IMR-90 (cell line): ENCODE measurements at regions not wholly inside any gene's neighbourhood (a gene's known extent, or its start where the extent isn't known, plus 50 kb on each side); places are given as distances from the start of the nearest gene placed in this dataset.

Source experiments
- ATAC-seq: fragments of 200-7000 bp; cut with Tn5 transposase; 2 replicates; pipeline ENCODE4 v1.9.1; 2020; ENCODE audit warnings: low read depth, mild to moderate bottlenecking, moderate library complexity
- BruUV-seq: library from RNA; stranded (reverse); fragments of 400-500 nt; replicated peaks from 2 replicates; lab custom pipeline; 2021; lab: Mats Ljungman, UMichigan
- CTCF ChIA-PET: fragments of 300-600 bp; formaldehyde crosslinking; extraction: SDS; loops from one replicate; lab custom pipeline; 2021; ENCODE audit warnings: antibody characterized with exemption; lab: Yijun Ruan, JAX
- POLR2A ChIA-PET: fragments of 300-600 bp; sonication (Branson Sonifier 250); formaldehyde crosslinking; loops from one replicate; lab custom pipeline; 2022; ENCODE audit warnings: antibody characterized with exemption; ENCODE audit not compliant: unreplicated experiment; lab: Charles Lee
- DNase-seq: peaks from one replicate; pipeline ENCODE4 v3.0.0; 2013
- H2AFZ ChIP-seq: replicated peaks from 2 replicates; pipeline ENCODE3; 2013; ENCODE audit warnings: low read length, mild to moderate bottlenecking; ENCODE audit not compliant: poor library complexity
- H2AK5ac ChIP-seq: 2 replicates; pipeline ENCODE4 v1.6.1; 2013; ENCODE audit warnings: low read depth, low read length, inconsistent platforms
- H2AK9ac ChIP-seq: replicated peaks from 2 replicates; pipeline ENCODE3; 2013; ENCODE audit warnings: mild to moderate bottlenecking, low read depth, low read length, moderate library complexity; ENCODE audit not compliant: poor library complexity
- H2BK120ac ChIP-seq: 2 replicates; pipeline ENCODE4 v1.6.1; 2013; ENCODE audit warnings: low read depth, low read length, inconsistent platforms
- H2BK15ac ChIP-seq: 3 replicates; pipeline ENCODE4 v1.6.1; 2013; ENCODE audit warnings: low read depth, low read length, inconsistent platforms
- H2BK20ac ChIP-seq: 2 replicates; pipeline ENCODE4 v1.6.1; 2013; ENCODE audit warnings: low read depth, mild to moderate bottlenecking, inconsistent platforms, low read length, moderate library complexity
- H2BK5ac ChIP-seq: 2 replicates; pipeline ENCODE4 v1.6.1; 2013; ENCODE audit warnings: mild to moderate bottlenecking, low read depth, low read length, inconsistent platforms; ENCODE audit not compliant: poor library complexity, severe bottlenecking
- H3K14ac ChIP-seq: replicated peaks from 2 replicates; pipeline ENCODE4 v1.6.1; 2013; ENCODE audit warnings: low read depth, low read length, inconsistent platforms
- H3K18ac ChIP-seq: 2 replicates; pipeline ENCODE4 v1.6.1; 2013; ENCODE audit warnings: low read depth, low read length, control low read depth
- H3K23ac ChIP-seq: 2 replicates; pipeline ENCODE4 v1.6.1; 2013; ENCODE audit warnings: low read depth, low read length, inconsistent platforms
- H3K27ac ChIP-seq: 2 replicates; pipeline ENCODE4 v1.5.1; 2013; ENCODE audit warnings: mild to moderate bottlenecking, control low read depth, low read length; ENCODE audit not compliant: insufficient read depth
- H3K27me3 ChIP-seq: 2 replicates; pipeline ENCODE4 v1.6.1; 2013; ENCODE audit warnings: low read length; ENCODE audit not compliant: control insufficient read depth, insufficient read depth
- H3K36me3 ChIP-seq: 2 replicates; pipeline ENCODE4 v1.6.1; 2013; ENCODE audit warnings: low read length, mixed read lengths; ENCODE audit not compliant: control insufficient read depth, insufficient read depth
- H3K4ac ChIP-seq: 2 replicates; pipeline ENCODE4 v1.6.1; 2013; ENCODE audit warnings: low read depth, low read length, inconsistent platforms
- H3K4me1 ChIP-seq: 2 replicates; pipeline ENCODE4 v1.6.1; 2013; ENCODE audit warnings: low read length, mixed read lengths; ENCODE audit not compliant: control insufficient read depth, insufficient read depth
- H3K4me2 ChIP-seq: 2 replicates; pipeline ENCODE4 v1.6.1; 2013; ENCODE audit warnings: low read depth, mild to moderate bottlenecking, control low read depth, low read length, moderate library complexity
- H3K4me3 ChIP-seq: 2 replicates; pipeline ENCODE4 v1.5.1; 2013; ENCODE audit warnings: low read depth, mild to moderate bottlenecking, control low read depth, low read length, moderate library complexity; ENCODE audit not compliant: insufficient read depth
- H3K56ac ChIP-seq: 2 replicates; pipeline ENCODE4 v1.6.1; 2013; ENCODE audit warnings: low read length, inconsistent platforms; ENCODE audit not compliant: insufficient read depth; ENCODE audit errors: extremely low read depth
- H3K79me1 ChIP-seq, 2 experiments: 2 replicates each; pipeline ENCODE4 v1.6.1; 2013; ENCODE audit warnings: low read length in 2 of 2, inconsistent platforms in 1 of 2, low read depth in 1 of 2
- H3K9ac ChIP-seq: 2 replicates; pipeline ENCODE4 v1.6.1; 2013; ENCODE audit warnings: low read depth, low read length, control low read depth
- H3K9me1 ChIP-seq: 2 replicates; pipeline ENCODE4 v1.6.1; 2013; ENCODE audit warnings: low read length, inconsistent platforms; ENCODE audit not compliant: insufficient read depth
- H3K9me3 ChIP-seq: 2 replicates; pipeline ENCODE4 v1.6.1; 2013; ENCODE audit warnings: low read length; ENCODE audit not compliant: control insufficient read depth, insufficient read depth
- H4K20me1 ChIP-seq: 2 replicates; pipeline ENCODE4 v1.6.1; 2013; ENCODE audit warnings: low read length, inconsistent platforms; ENCODE audit not compliant: insufficient read depth
- H4K5ac ChIP-seq: 2 replicates; pipeline ENCODE4 v1.6.1; 2013; ENCODE audit warnings: mild to moderate bottlenecking, low read depth, low read length, control low read depth
- H4K8ac ChIP-seq, 2 experiments: 2 replicates each; pipeline ENCODE4 v1.6.1; 2013; ENCODE audit warnings: low read depth in 2 of 2, low read length in 2 of 2, control low read depth in 1 of 2, inconsistent platforms in 1 of 2
- H4K91ac ChIP-seq: 2 replicates; pipeline ENCODE4 v1.6.1; 2013; ENCODE audit warnings: low read depth, low read length, inconsistent platforms; ENCODE audit not compliant: insufficient read depth
- BHLHE40 ChIP-seq: fragments of 150-350 bp; IDR thresholded peaks from 2 replicates; pipeline ENCODE4 v1.6.1; 2016; ENCODE audit warnings: mild to moderate bottlenecking, low read depth, low read length
- CEBPB ChIP-seq: IDR thresholded peaks from 2 replicates; pipeline ENCODE4 v1.6.1; 2012; ENCODE audit warnings: low read depth, low read length, improper control_type of control experiment
- CHD1 ChIP-seq: IDR thresholded peaks from 2 replicates; pipeline ENCODE4 v1.6.1; 2012; ENCODE audit warnings: low read depth, low read length, improper control_type of control experiment
- MAFK ChIP-seq: IDR thresholded peaks from 2 replicates; pipeline ENCODE4 v1.6.1; 2012; ENCODE audit warnings: low read depth, low read length, improper control_type of control experiment
- MAZ ChIP-seq: IDR thresholded peaks from 2 replicates; pipeline ENCODE4 v1.6.1; 2012; ENCODE audit warnings: low read depth, mild to moderate bottlenecking, low read length, improper control_type of control experiment, moderate library complexity, borderline replicate concordance
- NFE2L2 ChIP-seq: fragments of 150-350 bp; IDR thresholded peaks from 2 replicates; pipeline ENCODE4 v1.6.1; 2016; ENCODE audit warnings: low read depth, mild to moderate bottlenecking, low read length
- POLR2A ChIP-seq: IDR thresholded peaks from 2 replicates; pipeline ENCODE4 v1.6.1; 2012; ENCODE audit warnings: mild to moderate bottlenecking, low read depth, low read length
- RAD21 ChIP-seq: IDR thresholded peaks from 2 replicates; pipeline ENCODE4 v1.6.1; 2012; ENCODE audit warnings: low read length, improper control_type of control experiment
- RCOR1 ChIP-seq: IDR thresholded peaks from 2 replicates; pipeline ENCODE4 v1.6.1; 2012; ENCODE audit warnings: mild to moderate bottlenecking, low read length, improper control_type of control experiment; ENCODE audit not compliant: insufficient replicate concordance
- RFX5 ChIP-seq: IDR thresholded peaks from 2 replicates; pipeline ENCODE4 v1.8.0; 2012; ENCODE audit warnings: low read depth, mild to moderate bottlenecking, low read length, moderate library complexity
- SMC3 ChIP-seq: fragments of 150-350 bp; IDR thresholded peaks from 2 replicates; pipeline ENCODE4 v1.6.1; 2016; ENCODE audit warnings: low read depth, mild to moderate bottlenecking, antibody characterized with exemption, low read length, moderate library complexity
- WGBS, 2 experiments: methylation state at CpG; one replicate each; pipeline versions ENCODE4 v1.1.5 to v1.1.7; 2013; ENCODE audit warnings: missing lambda C conversion rate in 2 of 2; ENCODE audit not compliant: insufficient read length in 1 of 2; ENCODE audit errors: extremely low coverage in 2 of 2; 5-methylcytosine and 5-hydroxymethylcytosine counted together
- dilution Hi-C: fragments of 300-500 bp; cut with HindIII; formaldehyde crosslinking; loops from one replicate; pipeline ENCODE4 v1.14.3; 2018; ENCODE audit warnings: low sequenced_read_pairs; ENCODE audit not compliant: unreplicated experiment
- in situ Hi-C: fragments of 300-500 bp; cut with MboI; formaldehyde crosslinking; loops from 3 replicates; pipeline ENCODE4 v1.14.3; 2019; ENCODE audit warnings: low sequenced_read_pairs, inconsistent platforms, mixed read lengths
- intact Hi-C: fragments of 100-400 bp; cut with micrococcal nuclease; formaldehyde crosslinking; loops from 2 replicates; pipeline ENCODE4 v1.10.0; 2022
- TF ChIP-seq, protein P1 (sequence below): conservative IDR thresholded peaks from 2 replicates; pipeline ENCODE4 v1.5.1; 2012; ENCODE audit warnings: mild to moderate bottlenecking, low read depth, low read length, improper control_type of control experiment

DNA sequence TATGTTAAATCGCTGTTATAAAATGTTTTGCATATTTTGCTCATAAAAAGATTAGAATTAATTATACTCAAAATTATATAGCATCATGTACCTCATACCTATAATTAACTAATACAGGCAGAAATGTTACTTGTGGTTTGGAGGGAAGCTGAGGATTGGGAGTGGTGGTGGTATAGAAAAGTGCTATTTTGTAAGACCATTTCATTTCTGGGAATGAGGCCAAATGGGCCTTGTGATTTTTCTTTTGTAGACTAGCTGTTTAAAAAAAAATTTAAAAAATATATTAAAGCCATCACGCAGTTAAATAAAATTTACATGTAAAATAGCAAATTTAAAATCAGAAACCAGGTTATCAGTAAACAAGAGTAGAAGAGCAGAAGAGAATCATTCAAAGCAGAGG lies 560.8 kb upstream of the FAM98A start:
- DNase-seq = no peak
- no peak overlapping the region for H2BK5ac ChIP-seq
- no peak overlapping the region for H4K8ac ChIP-seq
- H3K36me3 ChIP-seq = no peaks in the 10 kb centered on the region
- no peak for ATAC-seq
- intact Hi-C loops (no loop called here), dilution Hi-C loops (no loop called here), in situ Hi-C loops (no loop called here)
- H2BK20ac ChIP-seq = no peak overlapping the region
- no peak overlapping the region for H2AK5ac ChIP-seq
- H2BK120ac ChIP-seq = no peak overlapping the region
- H4K91ac ChIP-seq = no peak overlapping the region
- no peak overlapping the region for H3K56ac ChIP-seq
- ChIA-PET POLR2A (no interaction called here), CTCF (no interaction called here)
- TF ChIP-seq MAZ = no peak
- no peak for TF ChIP-seq RAD21
- no peak for TF ChIP-seq CEBPB
- no peak for TF ChIP-seq MAFK
- TF ChIP-seq BHLHE40 = no peak
- no peak for TF ChIP-seq SMC3
- TF ChIP-seq RCOR1 = no peak
- TF ChIP-seq, protein P1, sequence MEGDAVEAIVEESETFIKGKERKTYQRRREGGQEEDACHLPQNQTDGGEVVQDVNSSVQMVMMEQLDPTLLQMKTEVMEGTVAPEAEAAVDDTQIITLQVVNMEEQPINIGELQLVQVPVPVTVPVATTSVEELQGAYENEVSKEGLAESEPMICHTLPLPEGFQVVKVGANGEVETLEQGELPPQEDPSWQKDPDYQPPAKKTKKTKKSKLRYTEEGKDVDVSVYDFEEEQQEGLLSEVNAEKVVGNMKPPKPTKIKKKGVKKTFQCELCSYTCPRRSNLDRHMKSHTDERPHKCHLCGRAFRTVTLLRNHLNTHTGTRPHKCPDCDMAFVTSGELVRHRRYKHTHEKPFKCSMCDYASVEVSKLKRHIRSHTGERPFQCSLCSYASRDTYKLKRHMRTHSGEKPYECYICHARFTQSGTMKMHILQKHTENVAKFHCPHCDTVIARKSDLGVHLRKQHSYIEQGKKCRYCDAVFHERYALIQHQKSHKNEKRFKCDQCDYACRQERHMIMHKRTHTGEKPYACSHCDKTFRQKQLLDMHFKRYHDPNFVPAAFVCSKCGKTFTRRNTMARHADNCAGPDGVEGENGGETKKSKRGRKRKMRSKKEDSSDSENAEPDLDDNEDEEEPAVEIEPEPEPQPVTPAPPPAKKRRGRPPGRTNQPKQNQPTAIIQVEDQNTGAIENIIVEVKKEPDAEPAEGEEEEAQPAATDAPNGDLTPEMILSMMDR = no peak
- TF ChIP-seq RFX5 = no peak
- no peak for TF ChIP-seq POLR2A
- TF ChIP-seq NFE2L2 = no peak
- no peak for TF ChIP-seq CHD1
- no TSS peak for BruUV-seq
- H3K79me1 ChIP-seq = no peaks in the 10 kb centered on the region
- H3K27me3 ChIP-seq = no peaks in the 10 kb centered on the region
- H3K14ac ChIP-seq = no peak overlapping the region
- no peak overlapping the region for H3K18ac ChIP-seq
- H4K5ac ChIP-seq = no peak overlapping the region
- H2BK15ac ChIP-seq = no peak overlapping the region
- WGBS, 2 experiments = no CpG with 5 or more reads among the region's 2 CpGs
- no peak overlapping the region for H3K4ac ChIP-seq
- H4K20me1 ChIP-seq = no peaks in the 10 kb centered on the region
- H3K9me1 ChIP-seq = no peaks in the 10 kb centered on the region
- no peak overlapping the region for H2AK9ac ChIP-seq
- peaks cover 4% of the 10 kb centered on the region; the same call in 1 of the 2 replicates for H3K9me3 ChIP-seq
- no peak overlapping the region for H2AFZ ChIP-seq
- H3K23ac ChIP-seq = no peak overlapping the region
- H3K4me2 ChIP-seq = no peak overlapping the region
- no peaks in the 10 kb centered on the region for H3K4me1 ChIP-seq
- H3K27ac ChIP-seq = no peak overlapping the region
- H3K9ac ChIP-seq = no peak overlapping the region
- no peak overlapping the region for H3K4me3 ChIP-seq
